ENCODE measurements at regions not wholly inside any gene's neighbourhood (a gene's known extent, or its start where the extent isn't known, plus 50 kb on each side); places are given as distances from the start of the nearest gene placed in this dataset.

DNA sequence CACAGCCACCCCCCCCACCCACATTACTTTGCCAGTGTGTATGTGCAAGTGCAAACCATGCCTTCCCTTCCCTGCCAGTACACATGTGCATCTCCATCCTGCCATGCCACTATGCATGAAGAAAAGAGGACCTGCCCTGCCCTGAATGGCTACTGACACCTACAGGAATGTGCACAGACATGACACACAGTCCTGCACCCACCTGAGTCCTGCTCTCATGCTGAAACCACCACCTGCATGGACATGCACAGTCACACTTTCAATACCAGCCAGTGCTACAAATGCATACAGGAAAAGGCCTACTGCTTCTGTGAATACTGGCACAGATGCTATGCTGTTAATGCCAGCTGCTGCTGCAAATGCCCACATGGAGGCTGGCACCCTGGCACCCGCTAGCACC lies 334.4 kb upstream of the DLGAP1 start:
- no peaks in the 10 kb centered on the region for H3K4me1 ChIP-seq (ENCODE audit: insufficient read depth, low read length, severe bottlenecking)
- H3K4me3 ChIP-seq (ENCODE audit: low read depth, low read length, poor library complexity, severe bottlenecking) = no peak overlapping the region
- H3K9ac ChIP-seq (ENCODE audit: low read length) = no peak overlapping the region
- no peaks in the 10 kb centered on the region for H3F3A ChIP-seq (ENCODE audit: insufficient read depth, low read length)
- no peak overlapping the region for H3K4me2 ChIP-seq (ENCODE audit: low read length)
- H2AFZ ChIP-seq (ENCODE audit: low read length) = no peak overlapping the region
- H3K27ac ChIP-seq (ENCODE audit: low read depth, low read length, poor library complexity, severe bottlenecking) = no peak overlapping the region
- H3K9me3 ChIP-seq (ENCODE audit: low read length) = no peaks in the 10 kb centered on the region
- H3K9me2 ChIP-seq (ENCODE audit: low read depth, low read length) = no peaks in the 10 kb centered on the region
- no peaks in the 10 kb centered on the region for H3K36me3 ChIP-seq (ENCODE audit: insufficient read depth, low read length)
- H3K27me3 ChIP-seq (ENCODE audit: insufficient read depth, low read length) = no peaks in the 10 kb centered on the region
- H4K20me1 ChIP-seq (ENCODE audit: insufficient read depth, low read length) = no peaks in the 10 kb centered on the region
- TF ChIP-seq, protein P1, sequence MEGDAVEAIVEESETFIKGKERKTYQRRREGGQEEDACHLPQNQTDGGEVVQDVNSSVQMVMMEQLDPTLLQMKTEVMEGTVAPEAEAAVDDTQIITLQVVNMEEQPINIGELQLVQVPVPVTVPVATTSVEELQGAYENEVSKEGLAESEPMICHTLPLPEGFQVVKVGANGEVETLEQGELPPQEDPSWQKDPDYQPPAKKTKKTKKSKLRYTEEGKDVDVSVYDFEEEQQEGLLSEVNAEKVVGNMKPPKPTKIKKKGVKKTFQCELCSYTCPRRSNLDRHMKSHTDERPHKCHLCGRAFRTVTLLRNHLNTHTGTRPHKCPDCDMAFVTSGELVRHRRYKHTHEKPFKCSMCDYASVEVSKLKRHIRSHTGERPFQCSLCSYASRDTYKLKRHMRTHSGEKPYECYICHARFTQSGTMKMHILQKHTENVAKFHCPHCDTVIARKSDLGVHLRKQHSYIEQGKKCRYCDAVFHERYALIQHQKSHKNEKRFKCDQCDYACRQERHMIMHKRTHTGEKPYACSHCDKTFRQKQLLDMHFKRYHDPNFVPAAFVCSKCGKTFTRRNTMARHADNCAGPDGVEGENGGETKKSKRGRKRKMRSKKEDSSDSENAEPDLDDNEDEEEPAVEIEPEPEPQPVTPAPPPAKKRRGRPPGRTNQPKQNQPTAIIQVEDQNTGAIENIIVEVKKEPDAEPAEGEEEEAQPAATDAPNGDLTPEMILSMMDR (IDR thresholded peaks at IDR 0.05; ENCODE audit: low read length) = no peak
- TF ChIP-seq EZH2 (IDR thresholded peaks at IDR 0.05; ENCODE audit: borderline replicate concordance, low read length) = no peak
- H3K79me2 ChIP-seq (ENCODE audit: insufficient read depth, low read length) = no peaks in the 10 kb centered on the region

DNA sequence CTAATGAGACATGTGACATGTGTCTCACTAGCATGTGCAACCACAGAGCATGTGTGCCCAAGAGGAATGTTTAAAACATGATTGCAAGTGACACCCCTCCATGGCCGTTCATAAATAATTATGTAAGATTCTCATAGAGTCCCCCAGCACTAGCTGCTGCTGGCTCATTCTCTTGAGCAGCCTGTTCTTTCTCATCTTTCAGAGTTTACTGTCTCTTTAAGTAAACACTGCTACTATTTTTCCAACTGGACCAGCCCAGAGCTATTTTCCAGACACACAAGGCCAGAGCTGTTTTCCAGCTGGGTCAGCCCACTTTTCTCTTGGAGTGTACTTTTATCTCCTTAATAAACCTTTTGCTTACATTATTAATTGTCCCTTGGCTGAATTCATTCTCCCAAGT lies 326.8 kb upstream of the DLGAP1 start:
- TF ChIP-seq, protein P1 (IDR thresholded peaks at IDR 0.05; ENCODE audit: low read length) = no peak
- TF ChIP-seq EZH2 (IDR thresholded peaks at IDR 0.05; ENCODE audit: borderline replicate concordance, low read length) = no peak
- Histone ChIP-seq H4K20me1 (ENCODE audit: insufficient read depth, low read length) (no peaks in the 10 kb centered on the region), H3K9ac (ENCODE audit: low read length) (no peak overlapping the region), H3K9me2 (ENCODE audit: low read depth, low read length) (no peaks in the 10 kb centered on the region), H3K79me2 (ENCODE audit: insufficient read depth, low read length) (no peaks in the 10 kb centered on the region), H3K36me3 (ENCODE audit: insufficient read depth, low read length) (no peaks in the 10 kb centered on the region), H3K4me3 (ENCODE audit: low read depth, low read length, poor library complexity, severe bottlenecking) (no peak overlapping the region), H3F3A (ENCODE audit: insufficient read depth, low read length) (no peaks in the 10 kb centered on the region), H3K4me1 (ENCODE audit: insufficient read depth, low read length, severe bottlenecking) (no peaks in the 10 kb centered on the region), H3K9me3 (ENCODE audit: low read length) (no peaks in the 10 kb centered on the region), H2AFZ (ENCODE audit: low read length) (no peak overlapping the region), H3K27me3 (ENCODE audit: insufficient read depth, low read length) (no peaks in the 10 kb centered on the region), H3K27ac (ENCODE audit: low read depth, low read length, poor library complexity, severe bottlenecking) (no peak overlapping the region), H3K4me2 (ENCODE audit: low read length) (no peak overlapping the region)

GRCh38 chr18:4765401-4765800 lies 310.3 kb upstream of the DLGAP1 start:
- no peak overlapping the region for H3K4me3 ChIP-seq (ENCODE audit: low read depth, low read length, poor library complexity, severe bottlenecking)
- H3K9ac ChIP-seq (ENCODE audit: low read length) = no peak overlapping the region
- H2AFZ ChIP-seq (ENCODE audit: low read length) = no peak overlapping the region
- no peaks in the 10 kb centered on the region for H3K36me3 ChIP-seq (ENCODE audit: insufficient read depth, low read length)
- TF ChIP-seq, protein P1 (IDR thresholded peaks at IDR 0.05; ENCODE audit: low read length) = no peak
- TF ChIP-seq EZH2 (IDR thresholded peaks at IDR 0.05; ENCODE audit: borderline replicate concordance, low read length) = no peak
- no peaks in the 10 kb centered on the region for H3K79me2 ChIP-seq (ENCODE audit: insufficient read depth, low read length)
- H3K27me3 ChIP-seq (ENCODE audit: insufficient read depth, low read length) = no peaks in the 10 kb centered on the region
- H4K20me1 ChIP-seq (ENCODE audit: insufficient read depth, low read length) = no peaks in the 10 kb centered on the region
- no peaks in the 10 kb centered on the region for H3F3A ChIP-seq (ENCODE audit: insufficient read depth, low read length)
- no peaks in the 10 kb centered on the region for H3K9me2 ChIP-seq (ENCODE audit: low read depth, low read length)
- H3K4me1 ChIP-seq (ENCODE audit: insufficient read depth, low read length, severe bottlenecking) = no peaks in the 10 kb centered on the region
- H3K27ac ChIP-seq (ENCODE audit: low read depth, low read length, poor library complexity, severe bottlenecking) = no peak overlapping the region
- no peak overlapping the region for H3K4me2 ChIP-seq (ENCODE audit: low read length)
- H3K9me3 ChIP-seq (ENCODE audit: low read length) = no peaks in the 10 kb centered on the region
